Activated CD8-positive, alpha-beta memory T cell treated with anti-CD3 and anti-CD28 coated beads, Interleukin-2, amount 50 U/mL, for 4 hours (primary cell): ENCODE measurements at regions not wholly inside any gene's neighbourhood (a gene's known extent, or its start where the extent isn't known, plus 50 kb on each side); places are given as distances from the start of the nearest gene placed in this dataset.
"Not testable (repeated sequence)": the region's sequence is repeated elsewhere in the genome, so short reads cannot be mapped to it uniquely, and the experiment has no call there.

Experiments used
- DNase-seq: peaks from one replicate; pipeline ENCODE4 v3.0.0-alpha.2; 2020

DNA sequence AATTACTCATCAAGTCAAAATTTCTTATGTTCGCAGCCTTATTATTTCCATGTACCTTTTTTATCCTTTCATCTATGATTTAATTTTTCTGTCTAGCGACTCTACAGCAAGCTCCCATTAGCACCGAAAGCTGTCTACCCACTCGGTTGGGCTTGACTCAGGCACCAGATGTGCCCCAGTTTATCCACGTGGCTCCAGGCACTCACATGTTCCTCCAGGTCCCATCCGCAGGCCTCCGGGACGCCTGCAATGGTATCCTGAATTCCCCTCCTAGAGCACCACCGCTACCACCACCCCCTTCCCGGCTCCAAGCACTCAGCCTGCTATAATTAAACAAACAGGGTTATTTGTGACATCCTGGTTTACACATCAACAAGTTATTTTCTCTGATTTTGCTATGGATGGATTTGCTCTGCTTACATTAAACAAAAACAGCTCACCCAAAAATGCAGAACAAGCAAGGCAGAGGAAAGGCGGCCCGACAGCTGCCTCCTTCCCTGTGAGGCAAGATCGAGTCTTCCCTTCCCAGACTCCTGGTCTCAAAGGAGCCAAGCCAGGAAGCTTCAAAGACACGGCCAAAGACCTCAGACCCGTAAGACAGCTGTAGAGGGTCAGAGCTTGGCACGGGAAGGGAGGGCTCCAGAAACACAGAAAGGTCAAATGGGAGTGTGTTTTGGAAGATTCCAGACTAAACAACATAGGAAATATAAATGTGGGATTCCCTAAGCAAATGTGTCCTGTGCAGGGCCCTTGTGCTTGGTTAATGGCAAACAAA lies 253.8 kb downstream of the TTC8 start:
- DNase-seq = no peak

DNA sequence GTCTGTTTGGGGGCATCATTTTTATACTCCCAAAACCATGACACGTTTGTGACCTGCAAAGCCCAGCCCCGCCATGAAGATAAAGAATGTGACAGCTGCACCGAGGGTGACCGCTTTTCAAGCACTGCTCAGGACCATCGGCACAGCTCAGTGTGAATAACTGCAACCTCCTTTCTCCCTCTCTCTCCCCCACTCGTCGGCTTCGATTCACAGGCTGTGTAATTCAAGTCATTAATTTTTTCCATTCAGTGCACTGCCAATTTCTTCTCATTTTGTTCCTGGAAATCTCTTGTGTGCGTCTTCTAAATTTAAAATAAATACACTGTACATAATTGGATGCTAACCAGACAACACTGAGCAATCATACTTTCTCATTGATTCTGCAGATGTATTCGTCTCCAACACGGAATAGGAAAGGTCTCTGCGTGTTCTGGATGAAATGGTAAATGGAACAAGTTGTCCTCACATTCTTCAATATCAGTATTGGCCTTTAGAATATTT lies 260.8 kb downstream of the TTC8 start:
- DNase-seq = no peak

DNA sequence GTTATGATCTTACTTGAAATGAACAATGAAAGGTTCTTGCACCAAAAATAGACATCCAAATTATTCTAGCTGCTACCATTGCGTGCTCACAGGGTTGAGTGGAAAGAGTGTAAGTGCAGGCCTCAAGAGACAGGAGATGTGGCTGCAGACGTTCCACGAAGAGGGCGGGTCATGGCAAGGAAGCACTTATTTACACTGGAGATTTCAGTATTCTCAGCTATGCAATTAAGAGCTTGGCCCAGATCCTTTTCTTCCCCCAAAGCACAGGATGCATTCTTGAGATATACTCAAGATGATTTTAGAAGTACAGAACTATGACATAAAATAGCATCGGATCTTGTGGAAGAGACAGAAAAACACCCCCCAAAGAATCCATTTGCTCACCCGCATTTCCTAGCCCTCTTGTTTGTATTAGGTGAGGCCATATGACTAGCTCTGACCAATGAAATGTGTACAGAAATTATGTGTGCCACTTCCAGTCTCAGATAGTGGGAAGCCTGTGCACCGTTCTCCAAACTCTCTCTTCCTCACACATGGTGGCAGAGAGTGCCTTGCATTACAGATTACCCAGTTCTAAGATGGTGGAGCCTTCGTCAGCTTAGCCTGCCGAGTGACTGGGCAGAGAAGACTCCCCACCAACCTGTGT lies 261.4 kb downstream of the TTC8 start:
- no peak for DNase-seq

DNA sequence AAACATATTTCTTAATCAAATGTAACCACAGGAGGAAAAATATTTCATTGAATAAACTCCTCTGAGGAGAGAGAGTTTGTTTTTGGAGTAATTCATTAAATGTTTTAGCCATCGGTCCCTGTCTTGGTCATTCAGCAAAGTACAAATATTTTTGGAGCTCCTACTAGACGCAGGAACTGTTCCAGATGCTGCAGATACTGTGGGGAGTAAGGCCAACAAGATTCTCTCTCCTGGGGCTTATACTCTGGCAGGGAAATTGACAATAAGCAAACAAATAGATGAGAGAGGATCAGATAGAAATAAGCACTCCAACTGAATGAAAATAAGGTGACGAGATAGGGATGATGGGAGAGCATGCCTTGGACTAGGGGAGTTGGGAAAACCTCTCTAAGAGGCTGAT lies 264.1 kb downstream of the TTC8 start:
- DNase-seq = no peak

DNA sequence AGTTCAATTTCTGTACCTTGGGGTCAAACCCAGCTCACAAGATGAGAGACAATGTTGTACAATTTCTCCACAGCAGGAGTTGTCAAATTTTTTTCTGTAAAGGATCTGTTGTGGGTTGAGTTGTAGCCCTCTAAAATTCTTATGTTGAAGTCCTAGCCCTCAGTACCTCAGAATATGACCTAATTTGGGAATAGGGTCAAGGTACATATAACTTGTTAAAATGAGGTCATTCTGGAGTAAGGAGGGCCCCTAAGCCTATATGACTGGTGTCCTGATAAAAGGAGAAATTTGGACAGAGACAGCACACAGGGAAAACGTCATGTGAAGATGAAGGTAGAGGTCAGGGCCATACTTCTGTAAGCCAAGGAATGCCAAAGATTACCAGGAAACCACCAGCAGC lies 264.9 kb downstream of the TTC8 start:
- DNase-seq = no peak

DNA sequence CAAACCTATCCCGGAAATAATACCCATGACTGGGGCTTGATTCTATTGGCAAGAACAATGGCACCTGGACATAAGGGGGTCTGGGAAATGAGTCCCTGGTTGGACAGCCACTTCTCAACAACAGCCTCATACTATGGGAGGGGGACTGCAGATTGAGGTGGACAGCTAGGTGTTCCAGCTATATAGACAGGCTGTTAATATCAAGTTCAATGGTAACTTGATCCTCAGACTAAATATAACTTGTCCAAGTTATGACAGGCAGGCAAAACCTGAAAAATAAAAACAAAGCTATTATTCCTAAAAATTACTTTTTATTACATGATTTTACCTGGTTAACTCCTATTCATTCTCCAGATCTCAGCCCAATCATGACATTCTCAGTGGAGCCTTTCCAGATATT lies 267.3 kb downstream of the TTC8 start:
- DNase-seq = no peak

DNA sequence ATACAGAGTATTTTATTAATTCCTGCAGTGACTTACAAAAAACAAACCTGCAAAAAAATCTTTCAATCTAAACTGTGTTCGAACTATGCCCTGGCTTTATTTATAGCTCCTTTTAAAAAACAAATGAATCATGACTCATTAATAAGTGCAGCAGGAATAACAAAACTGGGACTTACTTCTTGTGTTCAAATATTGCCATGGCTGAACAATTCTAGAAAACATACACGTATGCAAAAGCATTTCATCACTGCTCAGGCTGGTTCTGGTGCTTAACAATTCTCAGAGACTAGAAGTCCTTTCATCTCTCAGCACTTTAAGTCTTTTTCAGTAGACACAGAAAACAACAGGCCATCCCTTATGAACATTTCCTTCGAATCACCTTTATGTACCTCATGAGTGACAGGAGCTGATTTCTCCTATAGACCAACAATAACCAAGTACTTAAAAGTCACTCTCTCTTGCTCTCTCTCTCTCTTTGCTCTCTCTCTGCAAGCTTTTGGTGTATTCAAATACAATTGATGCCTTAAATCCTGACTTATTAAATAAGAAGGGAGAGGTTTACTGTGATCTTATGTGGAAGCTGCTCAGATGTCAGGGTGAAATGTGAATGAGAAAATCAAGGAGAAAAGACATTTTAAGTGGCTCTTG lies 268.8 kb downstream of the TTC8 start:
- DNase-seq = no peak

DNA sequence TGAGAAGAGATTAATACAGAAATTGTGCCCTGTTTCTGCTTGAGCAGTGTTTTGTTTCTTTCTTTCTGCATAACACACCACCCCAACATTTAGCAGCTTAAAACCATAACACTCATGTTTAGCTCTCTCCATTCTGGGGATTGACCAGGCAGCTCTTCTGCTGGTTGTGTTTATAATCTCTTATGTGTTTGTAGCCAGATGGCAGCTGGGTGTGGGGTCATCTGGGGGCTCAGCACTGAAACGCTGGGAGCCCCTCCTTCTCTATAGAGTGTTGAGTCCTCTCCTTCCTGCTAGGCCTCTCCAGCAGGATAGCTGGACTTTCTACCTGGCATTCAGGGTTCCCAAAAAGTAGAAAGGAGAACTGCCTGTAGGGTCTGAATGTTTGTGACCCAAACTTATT lies 270.6 kb downstream of the TTC8 start:
- DNase-seq = no peak

DNA sequence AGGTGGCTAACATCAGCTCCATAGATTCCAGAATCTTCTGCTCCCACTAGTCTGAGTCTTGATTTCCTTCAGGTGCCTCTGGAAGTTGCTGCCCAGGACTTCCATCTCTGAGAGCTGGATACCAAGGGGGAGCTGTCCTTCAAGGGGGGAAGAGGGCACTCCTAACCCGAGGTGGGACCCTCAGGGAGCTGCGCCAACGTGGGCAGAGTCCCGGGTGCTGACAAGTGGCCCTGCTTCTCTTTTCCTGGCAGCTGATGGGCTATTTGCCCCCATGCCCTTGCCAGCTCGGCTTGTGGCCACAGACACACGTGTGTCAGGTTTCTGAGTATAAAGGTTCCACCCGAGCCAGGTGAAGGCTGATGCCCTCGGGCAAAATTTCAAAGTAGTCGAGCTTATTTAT lies 272.5 kb downstream of the TTC8 start:
- no peak for DNase-seq

DNA sequence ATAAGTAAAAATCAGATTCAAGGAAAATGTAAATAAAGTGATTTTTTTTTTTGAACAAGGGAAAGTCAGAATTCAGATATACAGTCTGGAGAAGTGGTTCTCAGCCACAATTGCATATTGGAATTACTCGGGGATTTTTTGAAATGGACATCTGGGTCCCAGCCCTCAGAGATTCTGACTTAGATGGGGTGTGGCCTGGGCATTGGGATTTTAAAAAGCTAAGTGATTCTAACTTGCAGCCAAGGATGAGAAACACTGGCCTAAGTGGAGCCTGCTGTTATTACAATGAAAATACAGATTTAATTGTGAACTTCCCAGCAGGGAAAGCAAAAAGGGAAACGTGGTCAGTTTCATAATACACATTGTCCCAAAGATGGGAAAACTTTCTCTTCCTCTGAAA lies 273.8 kb downstream of the TTC8 start:
- DNase-seq = no peak

DNA sequence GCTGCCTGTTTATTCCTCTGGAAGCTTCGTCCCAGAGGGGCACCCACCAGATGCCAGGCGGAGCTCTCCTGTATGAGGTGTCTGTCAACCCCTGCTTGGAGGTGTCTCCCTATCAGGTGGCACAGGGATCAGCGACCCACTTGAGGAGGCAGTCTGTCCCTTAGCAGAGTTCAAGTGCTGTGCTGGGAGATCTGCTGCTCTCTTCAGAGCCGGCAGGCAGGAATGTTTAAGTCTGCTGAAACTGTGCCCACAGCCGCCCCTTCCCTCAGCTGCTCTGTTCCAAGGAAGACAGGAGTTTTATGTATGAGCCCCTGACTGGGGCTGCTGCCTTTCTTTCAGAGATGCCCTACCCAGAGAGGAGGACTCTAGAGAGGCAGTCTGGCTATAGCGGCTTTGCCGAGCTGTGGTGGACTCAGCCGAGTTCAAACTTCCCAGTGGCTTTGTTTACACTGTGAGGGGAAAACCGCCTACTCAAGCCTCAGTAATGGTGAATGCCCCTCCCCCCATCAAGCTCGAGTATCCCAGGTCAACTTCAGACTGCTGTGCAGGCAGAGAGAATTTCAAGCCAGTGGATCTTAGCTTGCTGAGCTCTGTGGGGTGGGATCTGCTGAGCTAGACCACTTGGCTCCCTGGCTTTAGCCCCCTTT lies 279.8 kb downstream of the TTC8 start:
- not testable (repeated sequence) for DNase-seq

DNA sequence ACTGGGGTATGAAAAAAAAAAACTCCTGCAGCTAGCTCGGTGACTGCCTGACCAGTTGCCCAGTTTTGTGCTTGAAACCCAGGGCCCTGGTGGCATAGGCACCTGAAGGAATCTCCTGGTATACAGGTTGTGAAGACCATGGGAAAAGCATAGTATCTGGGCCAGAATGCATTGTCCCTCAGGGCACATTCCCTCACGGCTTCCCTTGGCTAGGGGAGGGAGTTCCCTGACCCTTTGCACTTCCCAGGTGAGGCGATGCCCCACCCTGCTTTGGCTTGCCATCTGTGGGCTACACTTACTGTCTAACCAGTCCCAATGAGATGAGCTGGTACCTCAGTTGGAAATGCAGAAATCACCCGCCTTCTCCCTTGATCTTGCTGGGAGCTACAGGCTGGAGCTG lies 280.4 kb downstream of the TTC8 start:
- DNase-seq = not testable (repeated sequence)
